Activated CD4-positive, alpha-beta T cell treated with anti-CD3 and anti-CD28 coated beads, Interleukin-2, Interleukin-4, amounts not matched to agents 100 ng/mL and 50 ng/mL, durations not matched to agents 16 hours and 8 hours (primary cell): ENCODE measurements at regions not wholly inside any gene's neighbourhood (a gene's known extent, or its start where the extent isn't known, plus 50 kb on each side); places are given as distances from the start of the nearest gene placed in this dataset.

Source experiments
- DNase-seq: peaks from one replicate; pipeline ENCODE4 v3.0.0-alpha.2; 2020; ENCODE audit warnings: low spot score

DNA sequence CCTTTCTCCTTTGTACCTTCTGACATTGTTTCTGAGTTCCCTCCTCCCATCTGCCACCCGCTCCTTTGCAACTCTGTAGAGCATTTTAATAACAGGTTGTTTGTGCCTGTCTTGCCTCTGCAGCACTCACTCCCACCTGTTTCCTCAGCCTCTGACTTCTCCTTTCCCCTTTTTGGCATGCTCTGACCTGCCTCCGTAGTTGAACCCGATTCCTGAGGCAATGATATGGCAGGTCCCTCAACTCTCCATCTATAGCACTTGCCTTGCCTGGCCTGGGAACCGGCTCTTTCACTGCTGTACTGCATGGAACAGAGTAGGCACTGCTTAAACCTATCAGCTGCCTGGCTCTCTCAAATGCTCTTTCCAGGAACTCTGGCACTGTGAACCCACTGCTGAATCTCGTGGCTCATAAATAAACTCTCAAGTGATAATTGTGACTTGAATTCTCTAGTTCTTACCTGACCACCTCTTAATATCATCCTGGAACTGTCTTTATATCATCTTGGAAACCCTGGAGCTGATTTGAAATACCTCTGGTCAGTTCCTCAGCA, 50.3 kb downstream of the UTRN start:
- no peak for DNase-seq

DNA sequence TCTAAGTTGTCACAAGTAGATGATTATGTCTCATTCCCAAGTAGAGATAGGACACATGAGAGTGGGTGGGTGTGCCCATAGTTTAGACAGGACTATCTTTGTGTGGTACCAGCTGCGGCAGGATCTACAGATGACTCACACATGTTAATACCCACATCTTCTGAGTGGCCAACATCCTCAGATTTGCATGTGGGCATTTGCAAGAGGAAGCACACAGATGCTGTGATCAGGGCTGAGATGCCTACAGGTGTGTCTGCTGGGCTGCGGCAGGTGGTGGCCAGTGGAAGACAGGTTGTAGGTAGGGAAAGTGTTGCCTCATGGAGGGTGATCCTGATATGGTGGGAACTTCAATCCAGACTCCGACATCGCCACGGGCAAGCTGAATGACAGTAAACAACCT, 50.8 kb downstream of the UTRN start:
- DNase-seq, result peak; percentile 37

DNA sequence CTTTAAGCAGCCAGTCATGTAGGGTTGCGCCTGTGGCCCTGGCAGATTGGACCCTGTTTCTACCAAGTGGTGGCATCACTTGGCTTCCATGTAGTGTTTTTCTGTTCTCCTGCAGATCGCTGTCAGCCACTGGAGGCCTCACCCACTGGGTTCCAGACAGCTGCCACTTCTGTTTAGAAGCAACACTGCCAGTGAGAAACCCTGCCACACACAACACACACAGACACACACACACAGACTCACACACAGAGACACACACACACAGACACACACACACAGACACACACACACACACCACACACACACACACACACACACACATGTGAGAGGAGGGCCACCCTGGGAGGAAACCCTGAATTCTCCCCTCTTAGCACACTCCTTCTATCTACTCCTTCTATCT, 51.8 kb downstream of the UTRN start:
- no peak for DNase-seq

DNA sequence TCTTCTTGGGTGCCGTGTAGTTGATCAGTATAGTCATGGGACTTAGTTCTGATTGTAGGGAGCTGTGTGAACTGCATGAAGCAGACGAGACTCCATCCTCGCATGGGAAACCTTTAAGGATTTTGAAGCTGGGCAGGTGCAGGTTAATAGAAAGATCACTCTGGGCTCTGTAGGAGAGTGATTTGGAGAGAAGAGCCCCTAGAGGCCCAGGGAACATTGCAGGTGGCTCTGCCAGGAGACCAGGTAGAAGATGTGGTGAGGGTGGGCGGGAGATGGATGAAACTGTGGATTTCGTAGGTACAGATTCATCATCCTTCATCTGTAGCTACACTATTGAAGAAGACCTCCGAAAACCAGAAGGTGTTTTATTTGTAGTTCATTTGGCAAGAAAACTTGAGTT, 53.3 kb downstream of the UTRN start:
- no peak for DNase-seq

DNA sequence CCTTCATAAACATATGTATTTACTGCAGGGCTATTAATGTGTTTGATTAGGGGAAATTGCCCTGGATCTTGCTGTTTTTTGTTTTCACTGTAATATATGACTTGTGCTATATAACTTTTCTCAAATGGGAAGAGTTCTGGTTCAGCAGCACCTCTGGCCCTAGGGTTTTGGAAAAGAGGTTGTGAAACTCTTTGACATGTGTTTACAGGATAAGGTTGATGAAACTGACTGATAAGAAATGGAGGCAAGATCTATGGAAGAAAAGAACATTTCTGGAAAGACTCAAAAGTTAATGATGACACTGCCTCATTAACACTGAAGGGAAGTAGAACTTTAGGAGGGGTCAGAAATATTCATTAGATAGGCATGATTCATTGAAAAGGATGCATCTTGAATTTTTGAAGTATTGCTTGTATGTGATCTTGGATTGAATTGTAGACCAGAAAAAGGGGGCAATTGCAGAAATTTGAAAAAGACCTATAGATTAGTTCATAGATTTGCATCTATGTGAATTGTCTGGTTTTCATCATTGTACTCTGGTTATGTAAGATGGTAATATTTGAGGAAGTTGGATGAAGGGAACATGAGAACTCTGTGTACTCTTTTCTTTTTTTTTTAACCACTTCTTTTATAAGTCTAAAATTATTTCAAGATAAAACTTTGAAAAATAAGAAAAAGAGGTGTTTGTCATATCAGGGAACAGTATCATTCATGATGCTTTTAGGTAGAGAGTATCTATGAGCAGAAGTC, 54.0 kb downstream of the UTRN start:
- DNase-seq, result no peak

DNA sequence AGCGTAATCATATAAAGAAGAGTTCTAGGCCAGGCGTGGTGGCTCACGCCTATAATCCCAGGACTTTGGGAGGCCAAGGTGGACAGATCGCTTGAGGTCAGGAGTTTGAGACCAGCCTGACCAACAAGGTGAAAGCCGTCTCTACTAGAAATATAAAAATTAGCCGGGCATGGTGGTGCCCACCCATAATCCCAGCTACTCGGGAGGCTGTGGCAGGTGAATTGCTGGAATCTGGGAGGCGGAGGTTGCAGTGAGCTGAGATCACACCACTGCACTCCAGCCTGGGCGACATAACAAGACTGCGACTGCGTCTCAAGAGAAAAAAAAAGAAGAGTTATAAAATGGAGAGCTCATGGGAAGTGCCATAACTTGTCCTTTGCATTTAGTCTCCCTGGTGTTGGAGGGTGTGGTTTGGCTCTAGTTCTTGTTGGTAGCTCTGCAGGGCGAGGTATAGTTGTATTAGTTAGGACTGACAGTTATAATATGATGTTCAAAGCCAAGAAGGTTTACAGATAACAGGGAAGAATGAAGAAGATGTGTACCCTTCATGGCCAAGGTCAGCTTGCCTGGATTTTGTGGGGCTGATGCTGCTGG, 54.8 kb downstream of the UTRN start:
- DNase-seq, result no peak

DNA sequence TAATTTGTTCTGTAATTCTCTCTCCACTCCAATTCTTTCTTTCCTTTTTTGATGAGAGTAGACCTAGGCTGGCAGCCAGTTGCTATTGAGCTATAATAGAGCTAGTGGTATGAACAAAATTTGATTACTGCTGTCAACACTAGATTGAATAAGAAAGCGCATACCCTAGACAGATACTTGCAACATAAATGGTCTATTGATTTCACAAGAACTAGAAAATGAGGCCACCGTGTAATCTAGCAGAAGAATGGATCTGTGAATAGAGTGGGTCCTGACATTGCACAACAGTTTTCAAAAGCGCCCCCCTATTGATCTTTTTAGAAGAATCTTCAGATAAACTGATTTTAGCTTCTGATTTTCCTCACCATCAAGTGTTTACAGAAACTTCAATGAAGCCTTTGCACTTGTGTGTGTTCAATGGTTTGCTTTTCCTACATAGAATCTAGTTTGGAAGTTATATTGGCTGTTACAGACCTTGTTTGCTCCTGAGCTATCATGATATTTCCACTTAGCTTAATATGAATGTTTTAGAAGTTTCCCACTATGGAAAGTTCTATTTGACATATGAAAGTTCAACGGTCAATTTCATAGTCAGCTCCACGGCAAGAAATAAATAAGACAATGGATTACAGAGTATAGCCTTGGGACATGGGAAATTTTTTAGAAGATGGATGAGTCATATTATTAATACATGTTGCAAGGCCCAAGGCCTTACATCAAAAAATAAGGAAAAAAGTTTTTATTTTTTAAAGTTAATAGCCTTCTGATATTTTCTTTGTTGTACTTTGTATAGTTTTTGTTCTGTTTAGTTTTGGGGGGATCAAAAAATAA, 55.6 kb downstream of the UTRN start:
- DNase-seq, result no peak

DNA sequence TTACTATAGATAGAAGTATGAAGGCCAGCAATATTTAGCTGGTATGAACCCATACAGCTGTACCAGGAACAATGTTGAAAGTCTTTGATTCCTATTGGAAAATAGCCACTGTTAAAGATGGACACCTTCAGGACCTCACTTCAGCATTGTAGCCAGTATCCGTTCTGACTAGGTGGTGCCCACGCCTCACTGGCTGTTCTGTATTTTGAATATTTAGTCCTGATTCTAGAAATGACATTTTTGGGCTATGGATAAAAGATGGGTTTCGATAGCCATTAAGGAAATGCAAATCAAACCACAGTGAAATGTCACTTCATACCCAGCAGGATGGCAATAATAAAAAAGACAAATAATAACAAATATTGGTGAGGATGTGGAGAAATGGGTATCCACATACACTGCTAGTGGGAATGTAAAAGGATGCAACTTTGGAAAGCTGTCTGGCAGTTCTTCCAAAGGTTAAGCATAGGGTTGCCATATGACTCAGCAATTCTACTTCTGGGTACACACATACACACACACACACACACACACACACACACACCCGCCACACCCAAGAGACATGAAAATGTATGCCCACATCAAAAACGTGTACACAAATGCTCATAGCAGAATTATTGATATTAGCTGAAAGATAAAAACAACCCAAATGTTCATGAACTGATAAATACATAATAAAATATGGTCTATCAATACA, 56.8 kb downstream of the UTRN start:
- no peak for DNase-seq

DNA sequence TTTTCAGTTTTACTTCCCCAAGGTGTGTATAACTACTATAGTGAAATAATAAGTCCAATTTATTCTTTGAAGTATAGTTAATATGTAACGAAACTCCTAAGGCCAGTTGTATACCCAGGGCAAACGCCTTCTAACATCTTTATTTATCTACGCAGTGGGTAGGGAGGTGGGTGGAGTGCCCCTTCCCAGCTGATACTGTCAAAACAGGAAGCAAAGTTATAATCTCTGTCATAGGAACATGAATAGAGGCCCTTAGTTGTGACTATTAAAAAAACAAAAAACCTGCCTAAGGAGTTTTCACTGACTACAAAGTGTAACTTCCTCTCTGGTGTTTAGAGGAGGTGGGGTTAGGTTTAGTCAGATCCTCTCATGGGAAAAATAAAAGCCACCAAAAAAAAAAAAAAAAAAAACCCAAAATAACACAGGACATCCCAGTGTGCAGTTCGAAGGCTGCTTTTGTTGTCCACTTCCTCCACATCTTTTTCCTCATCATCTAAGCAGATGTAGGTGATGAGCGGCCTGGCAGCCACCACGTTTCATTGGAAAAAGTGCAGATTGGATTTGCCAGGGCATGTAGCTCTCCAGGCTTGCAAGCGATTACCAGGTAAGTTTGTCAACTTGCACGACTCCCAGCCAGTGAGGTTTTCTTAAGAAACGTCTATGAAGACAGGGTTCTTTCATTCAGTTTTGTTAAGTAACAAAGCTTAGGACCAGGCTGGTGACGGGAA, 58.7 kb downstream of the UTRN start:
- peak; percentile 64 for DNase-seq

DNA sequence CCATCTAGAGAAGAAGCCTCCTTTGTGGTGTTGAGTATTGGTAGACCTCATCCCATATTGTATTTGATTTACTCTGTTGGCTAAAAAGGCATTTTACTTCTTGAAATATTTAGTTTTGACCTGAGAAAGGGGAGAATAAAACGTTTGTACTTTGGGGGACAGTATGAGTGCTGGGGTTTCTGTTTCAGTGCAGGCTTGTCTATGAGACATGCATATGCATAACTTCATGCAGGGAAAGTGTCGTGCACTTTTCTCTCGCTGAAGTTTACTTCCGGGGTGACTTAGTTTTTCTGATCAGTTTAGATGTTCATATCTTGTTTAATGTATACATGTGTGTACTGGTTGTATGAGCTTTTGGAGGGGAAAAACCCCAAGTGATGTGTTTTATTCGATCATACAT, 59.5 kb downstream of the UTRN start:
- DNase-seq, result peak; percentile 68

DNA sequence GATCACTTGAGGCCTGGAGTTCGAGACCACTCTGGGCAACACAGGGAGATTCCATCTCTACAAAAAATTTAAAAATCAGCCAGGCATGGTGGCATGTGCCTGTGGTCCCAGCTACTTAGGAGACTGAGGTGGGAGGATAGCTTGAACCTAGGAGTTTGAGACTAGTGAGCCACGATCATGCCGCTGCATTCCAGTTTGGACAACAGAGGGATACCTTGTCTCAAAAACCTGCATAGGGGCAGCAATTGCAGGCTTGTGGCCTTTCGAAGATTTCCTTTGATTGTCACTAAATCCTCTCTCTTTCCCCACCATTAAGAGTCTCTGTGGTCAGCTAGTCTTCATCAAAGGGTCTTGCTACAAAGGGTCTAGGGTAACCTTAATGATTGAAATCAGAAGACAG, 60.3 kb downstream of the UTRN start:
- no peak for DNase-seq

DNA sequence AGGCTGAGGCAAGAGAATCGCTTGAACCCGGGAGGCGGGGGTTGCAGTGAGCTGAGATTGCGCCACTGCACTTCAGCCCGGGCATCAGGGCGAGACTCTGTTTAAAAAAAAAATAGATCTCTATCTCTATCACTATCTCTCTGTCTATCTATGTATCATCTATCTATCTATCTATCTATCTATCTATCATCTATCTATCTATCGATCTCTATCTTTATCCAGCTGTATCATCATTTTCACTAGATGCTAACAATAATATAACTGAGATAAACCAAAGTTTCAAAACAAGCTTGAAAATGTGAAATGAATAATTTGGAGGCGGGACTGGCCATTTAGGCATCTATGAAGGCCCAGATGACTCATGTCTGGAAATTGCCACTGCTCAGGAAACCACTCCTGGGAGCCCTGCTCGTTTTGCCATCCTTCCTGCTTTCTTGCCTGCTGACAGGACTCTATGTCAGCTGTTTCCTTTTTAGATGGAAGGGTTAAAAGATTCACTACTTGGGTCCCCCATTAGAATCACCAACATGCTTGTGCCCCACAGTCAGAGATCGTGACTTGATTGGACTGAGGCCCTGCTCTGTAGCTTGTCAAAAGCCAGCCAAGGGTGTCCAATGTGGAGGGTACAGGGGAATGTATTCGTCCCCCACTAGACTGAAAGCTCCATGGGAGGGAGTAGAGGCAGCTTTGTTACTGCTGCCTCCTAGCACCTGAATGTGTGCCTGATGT, 61.7 kb downstream of the UTRN start:
- DNase-seq, result peak; percentile 56

DNA sequence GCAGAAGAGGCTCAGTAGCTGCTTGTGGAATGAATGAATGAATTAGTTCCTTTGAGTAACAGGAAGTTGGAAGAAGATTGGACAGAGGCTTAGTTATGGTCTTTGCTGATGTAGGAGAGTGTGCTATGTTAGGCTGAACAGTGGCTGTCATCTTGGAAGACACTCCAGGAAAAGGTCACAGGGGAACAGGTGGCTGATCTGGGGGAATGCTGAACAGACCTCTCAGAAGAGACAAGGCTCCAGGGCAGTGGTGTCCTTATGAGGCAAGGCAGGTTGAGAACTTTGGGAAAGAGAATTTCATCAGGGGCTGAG, 62.3 kb downstream of the UTRN start:
- DNase-seq, result no peak

DNA sequence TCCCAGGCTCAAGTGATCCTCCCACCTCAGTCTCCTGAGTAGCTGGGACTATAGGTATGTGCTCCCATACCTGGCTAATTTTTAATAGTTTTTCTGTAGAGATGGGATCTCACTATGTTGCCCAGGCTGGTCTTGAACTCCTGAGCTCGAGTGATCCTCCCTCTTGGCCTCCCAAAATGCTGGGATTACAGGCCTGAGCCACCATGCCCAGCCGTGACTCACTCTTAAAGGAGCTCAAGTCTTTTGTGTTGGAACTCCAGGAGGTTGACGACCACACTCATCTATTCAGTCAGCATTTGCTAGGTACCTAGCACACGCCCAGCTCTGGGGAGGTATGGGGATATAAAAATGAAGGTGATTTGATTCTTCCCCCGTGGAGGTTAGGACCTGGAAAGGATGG, 62.8 kb downstream of the UTRN start:
- DNase-seq, result no peak

DNA sequence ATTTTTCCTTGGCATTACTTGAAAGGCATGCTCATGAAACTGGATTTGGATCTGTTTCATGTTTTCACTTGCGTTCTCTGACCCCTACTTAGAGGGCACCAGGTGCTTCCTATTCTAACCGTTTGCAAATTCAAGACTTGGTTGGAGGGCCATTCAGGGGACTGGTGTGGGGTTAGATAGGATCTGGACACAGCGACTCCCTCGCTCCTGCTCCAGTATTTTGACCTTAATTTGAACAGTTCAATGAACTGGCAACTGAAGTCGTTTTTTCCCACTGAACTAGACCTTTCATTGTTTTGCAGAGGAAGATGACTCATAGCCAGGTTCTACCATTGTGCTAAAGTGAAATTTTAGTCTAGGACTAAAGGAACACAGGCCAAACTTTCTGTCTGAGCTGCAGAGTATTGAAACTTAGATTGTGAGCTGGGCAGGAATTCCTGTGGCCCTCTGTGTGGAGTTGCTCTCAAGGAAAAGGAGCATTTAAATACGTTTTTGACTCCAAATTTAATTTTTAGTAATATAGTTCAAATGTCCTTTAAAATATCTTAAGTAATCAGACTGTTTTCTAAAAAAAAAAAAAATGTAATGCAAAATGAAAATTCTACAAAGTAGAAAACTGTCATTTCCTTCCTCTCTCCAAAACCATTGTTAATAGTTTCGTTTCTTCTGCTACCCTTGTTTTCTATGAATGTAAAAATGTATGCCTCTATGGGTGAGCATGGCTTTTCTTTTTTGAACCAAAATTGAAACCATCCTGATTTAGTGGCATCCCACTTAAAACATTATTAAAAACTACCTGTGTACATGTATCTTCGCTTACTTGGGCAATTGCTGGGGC, 64.8 kb downstream of the UTRN start:
- DNase-seq, result peak; percentile 69

DNA sequence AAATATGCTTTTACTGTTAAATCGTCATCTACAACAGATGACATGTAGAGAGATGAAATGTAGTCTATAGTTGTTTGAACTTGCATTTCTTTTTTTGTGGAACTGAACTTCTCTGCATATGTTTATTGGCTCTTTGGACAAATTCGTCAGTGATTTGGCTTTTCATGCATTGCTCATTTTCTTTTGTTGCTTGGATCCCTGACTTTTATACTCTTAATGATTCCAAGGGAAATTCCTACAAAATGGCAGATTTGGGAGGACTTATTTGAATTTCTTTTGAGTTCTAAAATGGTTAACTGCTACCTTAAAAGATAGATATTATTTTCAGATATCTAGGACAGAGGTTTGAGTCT, 65.4 kb downstream of the UTRN start:
- no peak for DNase-seq

DNA sequence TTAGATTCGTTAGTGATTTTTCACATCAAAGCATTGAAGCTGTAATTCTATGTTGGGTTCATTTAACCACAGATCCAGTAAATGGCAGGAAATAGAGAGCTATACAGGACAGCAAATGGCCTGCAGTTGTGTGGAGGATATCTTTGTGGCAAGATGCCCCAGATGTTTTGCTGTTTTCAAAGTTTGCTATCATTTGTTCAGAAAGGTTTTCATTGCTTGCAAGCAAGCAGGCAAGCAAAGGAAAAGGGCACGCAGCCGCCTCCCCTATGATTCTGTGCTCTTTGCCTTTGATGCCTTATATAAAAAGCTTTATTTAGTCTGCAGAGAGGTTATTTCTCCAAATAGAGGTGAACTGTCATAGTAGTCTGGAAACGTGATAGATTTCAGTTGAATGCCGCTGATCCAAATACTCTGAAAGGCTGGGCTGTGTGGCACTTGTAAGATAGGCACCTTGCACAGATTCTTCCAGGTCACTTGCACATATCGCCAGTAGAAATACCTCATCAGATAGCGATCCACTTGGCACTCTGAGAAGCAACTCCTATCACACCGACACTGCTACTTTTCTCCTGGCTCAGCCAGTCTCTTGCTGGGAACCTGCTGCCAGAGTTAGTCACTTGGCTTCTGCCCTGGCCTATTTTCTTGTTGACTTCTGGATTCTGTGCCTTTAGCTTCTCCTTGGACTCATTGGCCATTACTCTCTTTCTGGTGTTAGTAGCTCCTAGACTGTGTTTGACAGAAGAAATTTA, 66.4 kb downstream of the UTRN start:
- DNase-seq, result peak; percentile 33

DNA sequence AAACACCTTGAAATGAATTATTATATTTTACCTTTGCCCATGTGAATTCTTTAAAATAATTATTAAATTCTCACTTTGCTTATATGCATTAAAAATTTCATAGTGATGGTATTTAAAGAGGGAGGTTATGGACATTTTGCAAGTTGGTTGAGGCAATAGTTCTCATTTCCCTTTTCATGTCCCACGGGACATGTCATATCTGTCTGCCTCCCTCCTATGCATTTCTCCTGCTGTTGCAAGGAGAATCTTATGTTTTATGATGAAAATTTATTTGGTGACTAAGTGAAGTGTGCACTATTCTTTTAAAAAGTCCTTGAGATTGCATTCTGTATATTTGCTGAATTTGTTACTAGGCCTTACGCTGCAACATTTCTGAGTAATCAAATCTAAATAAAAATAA, 67.2 kb downstream of the UTRN start:
- DNase-seq, result no peak

DNA sequence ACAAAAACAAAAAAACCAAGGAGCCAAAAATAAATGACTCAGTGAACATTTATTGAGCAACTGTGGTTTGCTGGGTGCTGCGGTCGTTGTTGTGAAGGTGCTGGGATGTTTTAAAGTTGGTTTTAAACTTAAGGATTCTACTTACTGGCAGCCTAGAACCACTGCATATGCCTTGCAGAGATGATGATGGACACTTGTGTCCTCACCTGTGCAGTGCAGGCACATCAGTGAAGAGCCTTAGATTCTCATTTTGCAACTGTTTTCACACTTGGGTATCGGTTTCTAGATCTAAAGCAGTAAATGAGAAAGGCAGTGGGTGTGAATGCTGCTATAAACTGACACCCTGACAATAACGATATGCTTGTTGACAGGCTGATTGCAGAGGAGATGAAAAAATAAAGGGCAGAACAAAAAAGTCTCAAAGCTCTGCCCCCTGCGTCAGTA, 68.8 kb downstream of the UTRN start:
- peak; percentile 82 for DNase-seq
